ENCODE measurements at regions not wholly inside any gene's neighbourhood (a gene's known extent, or its start where the extent isn't known, plus 50 kb on each side); places are given as distances from the start of the nearest gene placed in this dataset.

GRCh38 chrX:126376465-126376864, 176.1 kb downstream of the DCAF12L1 start:
- no peaks in the 10 kb centered on the region for H3K9me1 ChIP-seq (replicated peaks; ENCODE audit: control insufficient read depth, extremely low read depth, insufficient read depth, low read length)
- H4K20me1 ChIP-seq (replicated peaks; ENCODE audit: control insufficient read depth, extremely low read depth, insufficient read depth, low read length), result no peaks in the 10 kb centered on the region
- no peaks in the 10 kb centered on the region for H3K4me1 ChIP-seq (ENCODE audit: control insufficient read depth, extremely low read depth, insufficient read depth, low read length)
- no peak for FAIRE-seq
- no peak for TF ChIP-seq FOS (IDR thresholded peaks at IDR 0.05; ENCODE audit: borderline replicate concordance, insufficient read depth, low read length)
- TF ChIP-seq JUN (IDR thresholded peaks at IDR 0.05; ENCODE audit: borderline replicate concordance, insufficient read depth, insufficient read length, low read depth), result no peak
- TF ChIP-seq GATA2 (IDR thresholded peaks at IDR 0.05; ENCODE audit: insufficient read depth, insufficient read length, low read depth, low read length), result no peak
- no peak for TF ChIP-seq EZH2 (IDR thresholded peaks at IDR 0.05; ENCODE audit: borderline replicate concordance, low read depth, low read length, severe bottlenecking)
- TF ChIP-seq, protein P1, sequence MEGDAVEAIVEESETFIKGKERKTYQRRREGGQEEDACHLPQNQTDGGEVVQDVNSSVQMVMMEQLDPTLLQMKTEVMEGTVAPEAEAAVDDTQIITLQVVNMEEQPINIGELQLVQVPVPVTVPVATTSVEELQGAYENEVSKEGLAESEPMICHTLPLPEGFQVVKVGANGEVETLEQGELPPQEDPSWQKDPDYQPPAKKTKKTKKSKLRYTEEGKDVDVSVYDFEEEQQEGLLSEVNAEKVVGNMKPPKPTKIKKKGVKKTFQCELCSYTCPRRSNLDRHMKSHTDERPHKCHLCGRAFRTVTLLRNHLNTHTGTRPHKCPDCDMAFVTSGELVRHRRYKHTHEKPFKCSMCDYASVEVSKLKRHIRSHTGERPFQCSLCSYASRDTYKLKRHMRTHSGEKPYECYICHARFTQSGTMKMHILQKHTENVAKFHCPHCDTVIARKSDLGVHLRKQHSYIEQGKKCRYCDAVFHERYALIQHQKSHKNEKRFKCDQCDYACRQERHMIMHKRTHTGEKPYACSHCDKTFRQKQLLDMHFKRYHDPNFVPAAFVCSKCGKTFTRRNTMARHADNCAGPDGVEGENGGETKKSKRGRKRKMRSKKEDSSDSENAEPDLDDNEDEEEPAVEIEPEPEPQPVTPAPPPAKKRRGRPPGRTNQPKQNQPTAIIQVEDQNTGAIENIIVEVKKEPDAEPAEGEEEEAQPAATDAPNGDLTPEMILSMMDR (IDR thresholded peaks at IDR 0.05; ENCODE audit: extremely low read depth in 1 of 2, insufficient read depth in 1 of 2, low read depth in 1 of 2, low read length in 2 of 2), result no peak
- no peak for TF ChIP-seq MAX (IDR thresholded peaks at IDR 0.05; ENCODE audit: insufficient read depth, insufficient read length)
- no peak for TF ChIP-seq MYC (IDR thresholded peaks at IDR 0.05; ENCODE audit: low read depth, low read length)
- TF ChIP-seq POLR2A (IDR thresholded peaks at IDR 0.05; ENCODE audit: low read depth, low read length), result no peak
- TF ChIP-seq POLR2AphosphoS5 (IDR thresholded peaks at IDR 0.05; ENCODE audit: insufficient read depth, low read depth, low read length), result no peak
- no peaks in the 10 kb centered on the region for H3K36me3 ChIP-seq (ENCODE audit: control insufficient read depth in 2 of 2, extremely low read depth in 1 of 2, insufficient read depth in 2 of 2, low read length in 2 of 2)
- no peak overlapping the region for H2AFZ ChIP-seq (ENCODE audit: low read depth, low read length)
- H3K27me3 ChIP-seq (ENCODE audit: control insufficient read depth in 2 of 2, insufficient read depth in 2 of 2, low read length in 2 of 2), result no peaks in the 10 kb centered on the region
- no TSS peak for BruUV-seq (replicated peaks)
- H3K9ac ChIP-seq (replicated peaks; ENCODE audit: extremely low read depth, insufficient read depth, low read length), result no peak overlapping the region
- DNase-seq (ENCODE audit: low read depth, low spot score), result no peak
- ChIA-PET CTCF (no interaction called here), POLR2A (no interaction called here)
- dilution Hi-C loops (cut with MboI; ENCODE audit: extremely low pct_ligation_motif_present, low sequenced_read_pairs), result no loop called here
- H3K9me3 ChIP-seq (replicated peaks; ENCODE audit: control insufficient read depth, insufficient read depth, low read length), result no peaks in the 10 kb centered on the region
- no peak overlapping the region for H3K4me3 ChIP-seq (replicated peaks in 1 of 3; ENCODE audit: insufficient read depth in 1 of 3, low read depth in 1 of 3, low read length in 3 of 3)
- intact Hi-C loops (cut with micrococcal nuclease), result no loop called here
- no peaks in the 10 kb centered on the region for H3K79me2 ChIP-seq (ENCODE audit: control insufficient read depth, insufficient read depth, low read length)
- no peak overlapping the region for H3K4me2 ChIP-seq (ENCODE audit: insufficient read depth, low read length)
- H3K27ac ChIP-seq (ENCODE audit: insufficient read depth, low read depth, low read length), result no peak overlapping the region
